Neural progenitor cell (in vitro differentiated cells): ENCODE measurements at regions not wholly inside any gene's neighbourhood (a gene's known extent, or its start where the extent isn't known, plus 50 kb on each side); places are given as distances from the start of the nearest gene placed in this dataset.

Experiments
- EZH2 ChIP-seq: fragments of 200-600 bp; sonication (generic); IDR thresholded peaks from 2 replicates; pipeline ENCODE4 v1.6.1; 2017; ENCODE audit warnings: antibody characterized with exemption, mild to moderate bottlenecking, moderate library complexity
- EZH2phosphoT487 ChIP-seq: fragments of 200-600 bp; sonication (generic); IDR thresholded peaks from 2 replicates; pipeline ENCODE4 v1.6.1; 2017; ENCODE audit warnings: antibody characterized with exemption
- TF ChIP-seq, protein P1 (sequence below): fragments of 200-600 bp; sonication (generic); IDR thresholded peaks from 2 replicates; pipeline ENCODE4 v1.5.1; 2017; ENCODE audit warnings: antibody characterized with exemption, mild to moderate bottlenecking

DNA sequence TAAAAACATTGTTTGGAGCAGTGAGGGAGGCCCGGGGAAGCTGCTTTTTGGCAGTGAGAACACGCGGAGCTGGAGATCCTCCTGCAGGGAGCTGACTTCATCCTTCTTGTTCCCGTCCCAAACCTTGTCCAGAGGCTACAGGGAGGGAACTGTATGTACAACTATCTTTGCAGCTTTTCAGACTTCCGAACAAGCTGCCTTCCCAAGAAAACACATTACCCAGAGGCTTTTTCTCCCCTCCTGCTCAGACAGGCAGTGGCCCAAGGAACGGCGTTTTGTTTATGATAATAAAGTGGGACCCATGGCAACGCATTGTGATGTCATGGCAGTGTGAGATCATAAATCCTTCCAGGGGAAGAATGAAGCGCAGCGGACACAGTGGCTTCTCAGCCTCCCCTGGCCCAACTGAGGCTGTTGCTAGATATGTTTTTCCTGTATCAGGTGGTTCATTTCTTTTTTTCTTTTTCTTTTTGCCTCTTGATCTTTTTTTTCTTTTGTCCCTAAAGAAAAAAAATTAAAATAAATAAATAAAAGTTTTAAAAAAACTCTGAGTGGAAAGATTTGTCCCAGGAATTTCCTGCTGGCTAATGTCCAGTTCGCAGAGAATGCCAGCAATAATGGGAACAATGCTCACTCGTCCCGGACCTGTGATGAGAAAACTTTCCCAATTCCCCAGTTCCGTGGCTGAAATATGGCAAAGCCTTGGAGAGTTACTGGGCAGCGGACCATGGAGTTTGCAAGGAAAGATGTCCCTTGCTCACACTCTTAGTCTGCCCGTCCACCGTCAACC lies 103.4 kb upstream of the MAP1LC3B2 start:
- TF ChIP-seq, protein P1, sequence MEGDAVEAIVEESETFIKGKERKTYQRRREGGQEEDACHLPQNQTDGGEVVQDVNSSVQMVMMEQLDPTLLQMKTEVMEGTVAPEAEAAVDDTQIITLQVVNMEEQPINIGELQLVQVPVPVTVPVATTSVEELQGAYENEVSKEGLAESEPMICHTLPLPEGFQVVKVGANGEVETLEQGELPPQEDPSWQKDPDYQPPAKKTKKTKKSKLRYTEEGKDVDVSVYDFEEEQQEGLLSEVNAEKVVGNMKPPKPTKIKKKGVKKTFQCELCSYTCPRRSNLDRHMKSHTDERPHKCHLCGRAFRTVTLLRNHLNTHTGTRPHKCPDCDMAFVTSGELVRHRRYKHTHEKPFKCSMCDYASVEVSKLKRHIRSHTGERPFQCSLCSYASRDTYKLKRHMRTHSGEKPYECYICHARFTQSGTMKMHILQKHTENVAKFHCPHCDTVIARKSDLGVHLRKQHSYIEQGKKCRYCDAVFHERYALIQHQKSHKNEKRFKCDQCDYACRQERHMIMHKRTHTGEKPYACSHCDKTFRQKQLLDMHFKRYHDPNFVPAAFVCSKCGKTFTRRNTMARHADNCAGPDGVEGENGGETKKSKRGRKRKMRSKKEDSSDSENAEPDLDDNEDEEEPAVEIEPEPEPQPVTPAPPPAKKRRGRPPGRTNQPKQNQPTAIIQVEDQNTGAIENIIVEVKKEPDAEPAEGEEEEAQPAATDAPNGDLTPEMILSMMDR, result no peak
- TF ChIP-seq EZH2, result no peak
- no peak for TF ChIP-seq EZH2phosphoT487
